ENCODE measurements at regions not wholly inside any gene's neighbourhood (a gene's known extent, or its start where the extent isn't known, plus 50 kb on each side); places are given as distances from the start of the nearest gene placed in this dataset.
"Not testable (repeated sequence)": the region's sequence is repeated elsewhere in the genome, so short reads cannot be mapped to it uniquely, and the experiment has no call there.

DNA sequence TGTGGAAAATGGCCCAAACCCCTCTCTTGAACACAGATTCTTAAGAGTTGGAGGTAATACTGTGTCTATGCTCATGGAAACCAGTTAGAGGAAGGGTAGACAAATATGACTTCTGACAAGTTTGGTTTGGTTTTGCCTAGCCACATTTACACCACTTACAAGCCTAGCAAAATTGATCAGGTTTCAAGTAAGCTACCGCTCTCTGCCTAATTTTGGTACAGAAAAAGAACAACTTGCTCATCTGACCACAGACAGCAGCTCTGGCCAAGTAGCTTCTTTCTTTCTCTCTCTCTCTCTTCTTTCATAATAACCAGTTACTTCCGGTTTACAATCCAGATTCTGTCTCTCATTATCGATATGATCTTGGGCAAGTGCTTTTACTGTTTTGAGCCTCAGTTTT lies 260.0 kb downstream of the GLUD2 start:
- DNase-seq = no peak

- no peak for DNase-seq
These were observed 260.9 kb downstream of the GLUD2 start for GRCh38 chrX:121308276-121308805.

- no peak for DNase-seq
These were observed 263.4 kb downstream of the GLUD2 start for GRCh38 chrX:121310820-121311219.

DNA sequence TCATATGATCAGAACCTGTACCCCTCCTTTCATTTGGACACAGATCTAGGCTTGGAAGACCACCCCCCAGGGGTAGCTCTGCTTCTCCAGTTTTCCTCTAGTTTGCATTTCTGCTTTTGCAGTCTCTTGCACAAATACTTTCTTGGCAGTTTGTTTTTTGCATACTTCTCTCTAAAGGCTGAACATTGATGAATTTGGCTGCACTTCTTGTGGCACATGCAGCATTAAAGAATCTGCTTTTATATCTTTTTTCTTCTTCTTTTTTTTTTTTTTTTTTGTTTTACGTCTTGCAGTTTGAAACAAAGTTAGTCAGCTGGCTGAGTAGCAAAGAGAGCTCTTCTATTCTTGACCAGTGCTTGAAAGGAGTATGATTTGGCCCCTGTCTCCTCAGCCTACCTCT lies 273.0 kb downstream of the GLUD2 start:
- DNase-seq = no peak

DNA sequence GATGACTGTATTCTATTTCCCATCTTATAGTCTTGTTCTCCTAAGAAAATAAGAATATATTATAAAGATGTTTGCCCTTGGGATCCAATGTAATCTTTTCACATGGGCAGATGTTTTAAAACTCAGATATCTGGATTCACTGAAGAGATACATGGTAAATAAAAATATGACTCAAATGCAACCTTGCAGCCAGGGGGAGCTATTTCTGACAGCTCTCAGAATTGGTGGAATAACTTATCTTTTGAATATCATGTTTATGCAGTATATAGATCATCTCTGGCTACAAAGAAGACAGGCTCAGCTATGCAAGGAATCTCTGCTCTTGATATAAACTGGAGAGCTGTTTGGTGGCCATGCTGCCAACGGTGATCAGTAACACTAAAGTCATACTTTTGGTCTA lies 274.7 kb downstream of the GLUD2 start:
- DNase-seq = no peak

- DNase-seq = no peak
These were observed 275.9 kb downstream of the GLUD2 start for GRCh38 chrX:121323337-121323736.

DNA sequence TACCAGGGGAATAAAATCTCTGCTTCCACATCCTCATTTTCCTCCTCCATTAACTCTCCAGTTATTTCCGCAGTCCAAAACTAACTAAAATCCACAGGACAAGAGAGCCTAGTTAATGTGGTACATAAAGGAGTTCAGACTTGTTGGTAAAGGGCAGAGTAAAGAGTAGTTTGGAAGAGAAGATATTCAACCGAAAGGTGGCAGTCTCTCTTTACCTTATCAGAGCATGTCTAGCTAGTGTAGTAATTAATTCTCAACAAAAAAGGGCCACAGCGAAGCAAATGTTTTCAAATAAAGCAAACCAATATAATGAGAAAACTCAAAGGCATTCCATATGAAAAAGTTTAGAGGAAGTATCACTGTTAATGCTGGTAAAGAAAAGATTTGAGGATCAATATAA lies 286.5 kb downstream of the GLUD2 start:
- no peak for DNase-seq

DNA sequence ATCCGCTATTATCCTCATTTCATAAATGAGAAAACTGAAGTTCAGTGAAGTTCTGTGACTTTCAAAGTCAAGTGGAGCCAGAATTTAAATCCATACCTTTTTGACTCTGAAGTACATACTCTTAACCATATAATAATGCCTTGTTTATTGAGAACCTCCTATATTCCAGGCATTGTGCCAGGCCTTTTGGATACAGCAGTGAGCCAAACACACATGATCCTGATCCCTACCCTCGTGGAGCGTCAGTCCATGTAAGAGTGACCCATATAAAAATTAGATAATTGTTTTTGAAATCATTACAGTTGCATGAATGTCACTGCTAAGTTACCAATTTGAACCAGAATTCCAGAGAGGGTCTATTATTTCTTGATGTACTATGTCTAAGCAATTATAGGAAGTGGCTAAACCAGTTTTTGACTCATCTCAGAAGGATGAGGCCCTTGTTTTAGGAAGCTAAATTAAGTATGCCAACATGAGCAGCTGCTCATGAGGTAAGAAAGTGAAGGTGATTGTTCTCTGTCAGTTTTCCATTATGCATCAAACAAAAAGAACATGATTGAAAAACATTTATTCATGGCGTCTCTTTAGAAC lies 289.5 kb downstream of the GLUD2 start:
- no peak for DNase-seq

GRCh38 chrX:121337816-121338215 lies 290.4 kb downstream of the GLUD2 start:
- DNase-seq = no peak

- no peak for DNase-seq
These were observed 301.9 kb downstream of the GLUD2 start for GRCh38 chrX:121349263-121349662.

DNA sequence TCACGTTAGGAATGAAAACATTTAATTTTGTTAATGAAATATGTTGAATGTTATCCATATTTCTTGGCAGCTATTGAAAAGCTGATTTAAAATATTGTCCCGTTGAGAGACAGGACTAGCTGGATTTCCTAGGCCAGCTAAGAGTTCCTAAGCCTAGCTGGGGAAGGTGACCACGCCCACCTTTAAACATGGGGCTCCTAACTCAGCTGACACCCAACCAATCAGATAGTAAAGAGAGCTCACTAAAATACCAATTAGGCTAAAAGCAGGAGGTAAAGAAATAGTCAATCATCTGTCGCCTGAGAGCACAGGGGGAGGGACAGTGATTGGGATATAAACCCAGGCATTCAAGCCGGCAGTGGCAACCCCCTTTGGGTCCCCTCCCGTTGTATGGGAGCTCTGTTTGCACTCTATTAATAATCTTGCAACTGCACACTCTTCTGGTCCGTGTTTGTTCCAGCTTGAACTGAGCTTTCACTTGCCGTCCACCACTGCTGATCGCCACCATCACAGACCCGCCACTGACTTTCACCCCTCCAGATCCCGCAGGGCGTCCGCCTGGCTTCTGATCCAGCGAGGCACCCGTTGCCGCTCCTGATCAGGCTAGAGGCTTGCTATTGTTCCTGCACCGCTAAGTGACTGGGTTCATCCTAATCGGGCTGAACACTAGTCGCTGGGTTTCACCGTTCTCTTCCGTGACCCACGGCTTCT lies 308.9 kb downstream of the GLUD2 start:
- DNase-seq = no peak

DNA sequence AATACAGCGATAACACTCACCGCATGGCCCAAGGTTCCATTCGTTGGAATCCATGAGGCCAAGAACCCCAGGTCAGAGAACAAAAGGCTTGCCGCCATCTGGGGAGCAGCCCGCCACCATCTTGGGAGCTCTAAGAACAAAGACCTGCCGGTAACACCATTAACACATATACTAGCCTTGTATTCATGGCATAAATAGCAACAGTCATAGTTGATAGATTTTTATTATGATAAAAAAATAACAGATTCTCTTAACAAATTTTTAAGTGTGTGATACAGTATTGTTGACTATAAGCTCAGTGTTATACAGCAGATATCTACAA lies 309.4 kb downstream of the GLUD2 start:
- no peak for DNase-seq

DNA sequence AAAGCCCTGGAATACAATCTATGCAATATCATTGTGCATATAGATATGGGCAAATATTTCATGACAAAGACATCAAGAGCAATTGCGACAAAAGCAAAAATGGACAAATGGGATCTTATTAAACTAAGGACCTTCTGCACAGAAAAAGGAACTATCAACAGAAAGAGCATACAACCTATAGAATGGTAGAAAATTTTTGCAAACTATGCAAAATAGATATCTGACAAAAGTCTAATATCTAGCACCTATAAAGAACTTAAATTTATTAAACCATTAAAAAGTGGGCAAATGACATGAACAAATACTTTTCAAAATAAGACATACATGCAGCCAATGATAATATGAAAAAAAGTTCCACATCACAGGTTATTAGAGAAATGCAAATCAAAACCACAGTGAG lies 312.9 kb downstream of the GLUD2 start:
- DNase-seq = no peak

DNA sequence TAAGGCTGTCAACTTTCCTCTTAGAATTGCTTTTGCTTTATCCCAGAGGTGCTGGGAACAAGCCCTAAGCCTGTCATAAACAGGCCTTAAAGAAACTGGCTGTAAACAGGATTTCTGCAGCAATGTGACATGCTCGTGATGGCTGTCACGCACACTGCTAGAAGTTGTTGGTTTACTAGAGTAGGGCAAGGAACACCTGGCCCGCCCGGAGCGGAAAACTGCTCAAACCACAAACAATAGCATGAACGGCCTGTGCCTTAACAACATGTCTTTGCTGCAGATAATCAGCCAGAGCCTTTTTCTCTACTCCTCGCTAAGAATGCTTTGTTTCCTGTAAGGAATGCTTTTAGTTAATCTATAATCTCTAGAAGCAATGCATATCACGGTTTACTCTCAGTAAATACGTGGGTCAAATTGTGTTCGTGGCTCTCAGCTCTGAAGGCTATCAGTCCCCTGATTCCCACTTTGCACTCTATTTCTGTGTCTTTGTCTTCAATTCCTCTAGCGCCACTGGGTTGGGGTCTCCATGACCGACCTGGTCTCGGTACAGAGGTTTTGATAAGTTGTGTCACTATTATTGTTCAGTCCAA lies 318.3 kb downstream of the GLUD2 start:
- DNase-seq = no peak

GRCh38 chrX:121374471-121374870 lies 327.1 kb downstream of the GLUD2 start:
- no peak for DNase-seq

DNA sequence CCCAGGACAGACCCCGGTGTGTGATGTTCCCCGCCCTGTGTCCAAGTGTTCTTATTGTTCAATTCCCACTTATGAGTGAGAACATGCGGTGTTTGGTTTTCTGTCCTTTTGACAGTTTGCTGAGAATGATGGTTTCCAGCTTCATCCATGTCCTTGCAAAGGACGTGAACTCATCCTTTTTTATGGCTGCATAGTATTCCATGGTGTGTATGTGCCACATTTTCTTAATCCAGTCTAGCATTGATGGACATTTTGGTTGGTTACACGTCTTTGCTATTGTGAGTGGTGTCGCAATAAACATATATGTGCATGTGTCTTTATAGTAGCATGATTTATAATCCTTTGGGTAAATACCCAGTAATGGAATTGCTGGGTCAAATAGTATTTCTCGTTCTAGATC lies 334.5 kb downstream of the GLUD2 start:
- DNase-seq = not testable (repeated sequence)

- no peak for DNase-seq
These were observed 342.7 kb downstream of the GLUD2 start for GRCh38 chrX:121389976-121390714.

GRCh38 chrX:121405826-121406225 lies 358.4 kb downstream of the GLUD2 start:
- no peak for DNase-seq

- no peak for DNase-seq
These were observed 360.2 kb downstream of the GLUD2 start for GRCh38 chrX:121407627-121408026.

GRCh38 chrX:121431514-121431913 lies 384.1 kb downstream of the GLUD2 start:
- not testable (repeated sequence) for DNase-seq

GRCh38 chrX:121433289-121433688 lies 385.9 kb downstream of the GLUD2 start:
- no peak for DNase-seq

DNA sequence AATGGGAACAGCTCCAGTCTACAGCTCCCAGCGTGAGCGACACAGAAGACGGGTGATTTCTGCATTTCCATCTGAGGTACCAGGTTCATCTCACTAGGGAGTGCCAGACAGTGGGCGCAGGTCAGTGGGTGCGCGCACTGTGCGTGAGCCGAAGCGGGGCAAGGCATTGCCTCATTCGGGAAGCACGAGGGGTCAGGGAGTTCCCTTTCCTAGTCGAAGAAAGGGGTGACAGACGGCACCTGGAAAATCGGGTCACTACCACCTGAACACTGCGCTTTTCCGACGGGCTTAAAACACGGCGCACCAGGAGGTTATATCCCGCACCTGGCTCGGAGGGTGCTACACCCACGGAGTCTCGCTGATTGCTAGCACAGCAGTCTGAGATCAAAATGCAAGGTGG lies 390.3 kb downstream of the GLUD2 start:
- not testable (repeated sequence) for DNase-seq

DNA sequence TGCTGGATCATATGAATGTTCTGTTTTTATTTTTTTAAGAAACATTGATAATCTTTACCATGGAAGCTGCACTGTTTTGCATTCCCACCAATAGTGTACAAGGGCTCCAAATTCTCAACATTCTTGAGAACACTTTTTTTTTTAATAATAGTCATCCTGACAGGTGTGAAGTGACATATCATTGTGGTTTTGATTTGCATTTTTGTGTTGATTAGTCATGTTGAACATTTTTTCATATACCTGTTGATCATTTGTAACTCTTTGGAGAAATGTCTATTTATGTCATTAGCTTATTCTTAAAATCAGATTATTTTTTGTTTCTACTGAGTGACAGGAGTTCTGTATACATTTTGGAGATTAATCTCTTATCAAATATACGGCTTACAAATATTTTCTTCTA lies 408.5 kb downstream of the GLUD2 start:
- DNase-seq = no peak

DNA sequence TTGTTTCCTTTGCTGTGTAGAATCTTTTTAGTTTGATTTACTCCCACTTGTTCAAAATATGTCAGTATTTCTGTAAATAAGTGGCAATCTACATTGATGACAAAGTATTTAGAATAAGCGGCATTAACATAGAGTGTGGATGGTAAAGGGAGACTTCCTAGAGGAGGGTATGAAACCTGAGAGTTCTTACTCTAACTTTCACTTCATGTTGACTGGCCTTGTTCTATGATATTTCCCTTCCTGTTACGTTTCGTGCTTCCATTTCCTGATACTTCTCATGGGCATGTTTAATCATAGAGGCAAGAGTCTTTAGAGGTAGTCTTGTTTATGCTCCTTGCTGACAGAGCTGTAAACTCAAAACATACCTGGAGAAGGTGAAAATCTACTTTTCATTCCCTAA lies 408.9 kb downstream of the GLUD2 start:
- no peak for DNase-seq

Measured in NCI-H446 treated with DMSO at 0.1 percent for 48 hours (cell line).